Cardiac fibroblast (primary cell): ENCODE measurements at regions not wholly inside any gene's neighbourhood (a gene's known extent, or its start where the extent isn't known, plus 50 kb on each side); places are given as distances from the start of the nearest gene placed in this dataset.
A peak's percentile ranks its signal among the peaks of the same experiment; 100 is the strongest.

Experiments
- DNase-seq, 2 donors: peaks; one replicate each; pipeline versions ENCODE4 v3.0.0 to v3.0.0-alpha.2; 2010; ENCODE audit warnings: low read depth in 2 of 2
- H3K4me3 ChIP-seq, 2 donors: replicated peaks in 1 of 2; 1 replicate in 1 of 2; 2 replicates in 1 of 2; pipeline ENCODE4 v1.5.1; 2011; ENCODE audit warnings: low read depth in 2 of 2, low read length in 2 of 2, mild to moderate bottlenecking in 2 of 2, moderate library complexity in 1 of 2
- TF ChIP-seq, protein P1 (sequence below): IDR thresholded peaks from one replicate; pipeline ENCODE4 v1.5.1; 2011; ENCODE audit warnings: low read depth, mild to moderate bottlenecking, low read length, inconsistent platforms

DNA sequence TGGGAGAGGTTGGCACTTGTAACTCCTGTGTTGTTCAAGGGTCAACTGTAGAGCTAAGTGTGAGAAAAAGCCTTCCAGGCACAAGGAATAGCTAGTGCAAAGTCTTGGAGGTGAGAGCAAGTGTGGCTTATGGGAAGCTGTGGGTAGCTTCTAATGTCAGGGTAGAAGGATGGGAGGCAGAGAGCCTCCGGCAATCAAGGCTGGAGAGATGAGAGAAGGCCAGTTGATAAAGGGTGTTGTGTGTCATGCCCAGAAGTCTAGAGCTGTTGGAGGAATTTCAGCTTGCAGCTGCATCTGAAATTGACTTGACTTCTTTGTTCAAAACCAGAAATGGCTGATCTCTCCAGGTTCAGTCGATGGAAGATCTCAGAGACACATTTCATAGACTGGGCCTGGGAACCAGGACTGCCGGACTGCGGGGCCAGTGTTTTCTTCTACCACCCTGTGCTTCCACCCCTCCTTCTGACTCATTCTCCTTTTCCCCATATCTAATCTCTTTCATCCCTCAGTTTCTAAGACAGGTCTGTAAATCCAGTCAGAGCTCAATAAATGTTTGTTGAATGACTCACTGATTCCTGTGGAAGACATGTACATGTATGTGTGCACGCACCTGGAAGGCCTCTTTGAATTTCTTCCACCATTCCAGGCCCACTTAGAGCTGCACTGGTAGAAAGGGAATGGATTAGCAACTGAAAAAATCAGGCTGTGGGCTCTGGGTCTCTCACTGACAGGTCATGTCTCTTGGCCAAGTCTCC is 67.8 kb upstream of the KLF4 start:
- peak in 1 of 2 donors; percentile 25 for DNase-seq
- TF ChIP-seq, protein P1, sequence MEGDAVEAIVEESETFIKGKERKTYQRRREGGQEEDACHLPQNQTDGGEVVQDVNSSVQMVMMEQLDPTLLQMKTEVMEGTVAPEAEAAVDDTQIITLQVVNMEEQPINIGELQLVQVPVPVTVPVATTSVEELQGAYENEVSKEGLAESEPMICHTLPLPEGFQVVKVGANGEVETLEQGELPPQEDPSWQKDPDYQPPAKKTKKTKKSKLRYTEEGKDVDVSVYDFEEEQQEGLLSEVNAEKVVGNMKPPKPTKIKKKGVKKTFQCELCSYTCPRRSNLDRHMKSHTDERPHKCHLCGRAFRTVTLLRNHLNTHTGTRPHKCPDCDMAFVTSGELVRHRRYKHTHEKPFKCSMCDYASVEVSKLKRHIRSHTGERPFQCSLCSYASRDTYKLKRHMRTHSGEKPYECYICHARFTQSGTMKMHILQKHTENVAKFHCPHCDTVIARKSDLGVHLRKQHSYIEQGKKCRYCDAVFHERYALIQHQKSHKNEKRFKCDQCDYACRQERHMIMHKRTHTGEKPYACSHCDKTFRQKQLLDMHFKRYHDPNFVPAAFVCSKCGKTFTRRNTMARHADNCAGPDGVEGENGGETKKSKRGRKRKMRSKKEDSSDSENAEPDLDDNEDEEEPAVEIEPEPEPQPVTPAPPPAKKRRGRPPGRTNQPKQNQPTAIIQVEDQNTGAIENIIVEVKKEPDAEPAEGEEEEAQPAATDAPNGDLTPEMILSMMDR, result no peak
- no peak overlapping the region for H3K4me3 ChIP-seq

GRCh38 chr9:107554636-107555035 is 65.1 kb upstream of the KLF4 start:
- DNase-seq, result no peak
- TF ChIP-seq, protein P1, result no peak

GRCh38 chr9:107548298-107549142 is 59.0 kb upstream of the KLF4 start:
- DNase-seq, result peak; percentile 94 to 98
- peak overlapping the region in 1 of 2 donors; percentile 31 for H3K4me3 ChIP-seq
- TF ChIP-seq, protein P1, result no peak

More at GRCh38 chr9:107554636-107555035, 65.1 kb upstream of the KLF4 start:
- no peak overlapping the region for H3K4me3 ChIP-seq

DNA sequence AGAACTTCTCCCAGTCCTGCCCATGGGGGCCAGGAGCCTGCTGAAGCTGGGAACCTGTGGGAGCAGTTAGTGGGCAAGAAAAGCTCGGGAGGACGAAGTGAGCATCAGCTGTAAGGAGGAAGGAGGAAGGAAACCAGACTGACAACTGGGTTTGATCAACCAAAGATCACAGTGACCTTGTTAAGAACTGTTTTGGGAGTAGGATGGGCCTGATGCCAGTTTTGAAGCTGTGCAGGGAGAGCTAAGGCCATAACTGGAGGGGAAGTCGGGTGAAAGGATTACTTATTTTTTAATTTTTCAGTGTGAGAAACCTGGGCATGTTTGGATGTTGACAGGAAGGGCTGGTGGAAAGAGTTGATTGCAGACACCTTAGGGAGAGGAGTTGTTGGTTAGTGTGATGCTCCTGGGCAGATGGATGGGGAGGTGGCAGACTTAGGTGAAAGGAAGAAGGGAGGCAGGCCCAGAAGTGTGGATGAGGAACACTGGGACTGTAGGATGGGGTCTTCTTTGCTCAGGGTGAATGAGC is 58.3 kb upstream of the KLF4 start:
- TF ChIP-seq, protein P1, result no peak
- DNase-seq, result peak; percentile 19 to 29

GRCh38 chr9:107547303-107547702 is 57.7 kb upstream of the KLF4 start:
- TF ChIP-seq, protein P1, result no peak
- no peak for DNase-seq
- no peak overlapping the region for H3K4me3 ChIP-seq

More for the DNA sequence above, 58.3 kb upstream of the KLF4 start:
- H3K4me3 ChIP-seq, result no peak overlapping the region

- TF ChIP-seq, protein P1, result no peak
- no peak for DNase-seq
These were observed 57.3 kb upstream of the KLF4 start for GRCh38 chr9:107546859-107547258.

More at GRCh38 chr9:107546859-107547258, 57.3 kb upstream of the KLF4 start:
- no peak overlapping the region for H3K4me3 ChIP-seq
